Fibroblast of skin of right biceps (primary cell): ENCODE measurements at regions not wholly inside any gene's neighbourhood (a gene's known extent, or its start where the extent isn't known, plus 50 kb on each side); places are given as distances from the start of the nearest gene placed in this dataset.
"Not testable (repeated sequence)": the region's sequence is repeated elsewhere in the genome, so short reads cannot be mapped to it uniquely, and the experiment has no call there.

ENCODE experiments used
- DNase-seq: peaks from one replicate; pipeline ENCODE4 v3.0.0-alpha.2; 2013

- no peak for DNase-seq
These were observed 55.4 kb downstream of the TMEM121 start for GRCh38 chr14:105581551-105582341.

DNA sequence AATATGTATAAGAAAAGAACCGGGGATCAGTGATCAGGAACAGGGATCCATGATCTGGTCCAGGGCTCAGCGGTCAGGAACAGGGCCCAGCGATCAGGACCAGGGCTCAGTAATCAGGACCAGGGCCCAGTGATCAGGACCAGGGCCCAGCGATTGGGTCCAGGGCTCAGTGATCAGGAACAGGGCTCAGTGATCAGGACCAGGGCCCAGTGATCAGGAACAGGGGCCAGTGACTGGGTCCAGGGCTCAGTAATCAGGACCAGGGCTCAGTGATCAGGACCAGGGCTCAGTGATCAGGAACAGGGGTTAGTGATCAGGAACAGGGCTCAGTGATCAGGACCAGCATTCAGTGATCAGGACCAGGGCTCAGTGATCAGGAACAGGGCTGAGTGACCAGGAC, 56.3 kb downstream of the TMEM121 start:
- no peak for DNase-seq

DNA sequence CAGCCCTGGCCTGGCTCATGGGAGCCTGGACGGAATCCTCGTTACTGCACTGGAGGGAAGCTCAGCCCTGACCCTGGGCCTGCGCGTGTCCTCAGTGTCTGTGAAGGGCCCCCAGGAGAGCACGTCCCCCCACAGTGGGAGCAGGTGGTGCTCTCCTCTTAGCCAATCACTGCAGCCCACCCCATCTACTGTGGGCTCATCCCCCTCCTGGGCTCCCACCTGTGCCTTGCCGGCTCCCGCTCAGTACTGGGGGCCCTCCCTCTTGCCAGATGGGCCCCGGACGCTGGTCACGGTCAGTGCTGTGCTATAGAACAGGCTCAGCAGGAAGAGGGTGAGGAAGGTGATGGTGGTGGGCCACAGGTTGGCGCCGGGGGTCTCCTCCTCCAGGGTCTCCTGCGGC, 57.5 kb downstream of the TMEM121 start:
- DNase-seq = not testable (repeated sequence)

GRCh38 chr14:105585290-105585689, 58.9 kb downstream of the TMEM121 start:
- not testable (repeated sequence) for DNase-seq

- not testable (repeated sequence) for DNase-seq
These were observed 59.3 kb downstream of the TMEM121 start for GRCh38 chr14:105585722-105586121.

GRCh38 chr14:105586144-105586872, 59.9 kb downstream of the TMEM121 start:
- not testable (repeated sequence) for DNase-seq

- DNase-seq = not testable (repeated sequence)
These were observed 60.7 kb downstream of the TMEM121 start for GRCh38 chr14:105587034-105587433.

DNA sequence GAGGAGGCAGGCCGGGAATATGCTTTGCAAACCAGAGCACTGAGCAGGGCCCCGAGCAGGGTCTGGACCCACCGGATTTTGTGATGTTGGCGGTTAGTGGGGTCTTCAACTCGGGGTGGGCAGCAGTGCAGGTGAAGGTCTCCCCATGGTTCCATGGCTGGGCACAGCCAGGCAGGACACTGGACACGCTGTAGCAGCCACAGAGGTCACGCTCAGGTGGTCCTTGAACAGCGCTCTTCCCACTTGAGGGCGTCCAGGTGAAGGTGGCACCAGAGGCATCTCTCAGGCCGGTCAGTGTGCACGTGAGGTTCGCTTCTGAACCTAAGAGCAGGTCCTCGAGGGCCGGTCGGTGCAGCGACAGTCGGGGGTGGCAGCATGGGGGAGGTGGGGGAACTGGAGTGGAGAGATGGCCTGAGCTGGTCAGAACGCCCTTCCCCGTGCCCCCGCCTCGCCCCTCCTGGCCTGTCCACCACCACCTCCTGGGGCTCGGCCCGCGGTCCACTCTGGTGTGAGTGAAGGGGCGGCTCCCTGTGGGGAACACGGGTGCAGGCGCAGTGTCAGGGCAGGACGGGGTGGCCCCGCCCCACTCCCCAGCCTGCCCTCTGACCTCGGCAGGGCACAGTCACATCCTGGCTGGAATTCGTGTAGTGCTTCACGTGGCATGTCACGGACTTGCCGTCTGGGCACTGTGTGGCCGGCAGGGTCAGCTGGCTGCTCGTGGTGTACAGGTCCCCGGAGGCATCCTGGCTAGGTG, 61.3 kb downstream of the TMEM121 start:
- DNase-seq = not testable (repeated sequence)

DNA sequence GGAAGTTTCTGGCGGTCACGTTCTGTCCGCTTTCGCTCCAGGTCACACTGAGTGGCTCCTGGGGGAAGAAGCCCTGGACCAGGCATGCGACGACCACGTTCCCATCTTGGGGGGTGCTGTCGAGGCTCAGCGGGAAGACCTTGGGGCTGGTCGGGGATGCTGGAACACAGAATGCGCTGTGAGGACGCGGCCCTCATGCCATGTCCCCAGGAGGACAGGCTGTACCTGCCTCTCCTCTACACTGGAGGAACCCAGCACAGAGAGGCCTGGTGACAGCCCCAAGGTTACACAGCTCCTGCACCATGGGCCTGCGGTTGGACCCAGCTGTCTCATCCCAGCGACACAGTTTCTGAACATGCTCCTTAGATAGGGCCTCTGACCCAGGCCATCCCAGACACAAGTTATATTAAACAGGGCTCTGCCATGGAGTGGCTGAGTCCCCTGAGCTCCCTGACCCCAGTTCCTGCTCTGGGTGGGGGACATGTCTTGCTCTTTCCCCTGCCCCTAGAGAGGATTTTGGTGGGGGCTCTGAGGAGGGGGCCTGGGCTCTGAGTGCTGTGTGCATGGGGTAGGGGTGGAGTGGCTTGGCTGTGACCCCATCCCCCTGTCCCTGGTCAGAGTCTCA, 62.0 kb downstream of the TMEM121 start:
- no peak for DNase-seq

DNA sequence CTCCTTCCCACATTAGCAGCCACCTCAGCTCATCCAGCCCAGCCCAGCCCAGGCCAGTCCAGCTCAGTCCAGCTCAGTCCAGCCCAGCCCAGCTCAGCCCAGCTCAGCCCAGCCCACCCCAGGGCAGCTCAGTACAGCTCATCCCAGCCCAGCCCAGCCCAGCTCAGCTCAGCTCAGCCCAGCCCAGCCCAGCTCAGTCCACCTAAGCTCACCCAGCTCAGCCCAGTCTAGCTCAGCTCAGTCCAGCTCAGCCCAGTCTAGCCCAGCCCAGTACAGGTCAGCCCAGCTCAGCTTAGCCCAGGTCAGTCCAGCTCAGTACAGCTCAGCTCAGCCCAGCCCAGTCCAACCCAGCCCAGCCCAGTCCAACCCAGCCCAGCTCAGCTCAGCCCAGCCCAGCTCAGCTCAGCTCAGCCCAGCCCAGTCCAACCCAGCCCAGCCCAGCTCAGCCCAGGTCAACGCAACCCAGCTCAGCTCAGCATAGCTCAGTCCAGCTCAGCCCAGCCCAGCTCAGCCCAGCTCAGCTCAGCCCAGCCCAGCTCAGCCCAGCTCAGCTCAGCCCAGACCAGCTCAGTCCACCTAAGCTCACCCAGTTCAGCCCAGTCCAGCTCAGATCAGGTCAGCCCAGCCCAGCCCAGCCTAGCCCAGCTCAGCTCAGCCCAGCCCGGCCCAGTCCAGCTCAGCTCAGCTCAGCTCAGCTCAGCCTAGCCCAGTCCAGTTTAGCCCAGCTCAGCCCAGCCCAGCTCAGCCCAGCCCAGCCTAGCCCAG, 63.0 kb downstream of the TMEM121 start:
- no peak for DNase-seq

- not testable (repeated sequence) for DNase-seq
These were observed 63.5 kb downstream of the TMEM121 start for GRCh38 chr14:105589926-105590185.

DNA sequence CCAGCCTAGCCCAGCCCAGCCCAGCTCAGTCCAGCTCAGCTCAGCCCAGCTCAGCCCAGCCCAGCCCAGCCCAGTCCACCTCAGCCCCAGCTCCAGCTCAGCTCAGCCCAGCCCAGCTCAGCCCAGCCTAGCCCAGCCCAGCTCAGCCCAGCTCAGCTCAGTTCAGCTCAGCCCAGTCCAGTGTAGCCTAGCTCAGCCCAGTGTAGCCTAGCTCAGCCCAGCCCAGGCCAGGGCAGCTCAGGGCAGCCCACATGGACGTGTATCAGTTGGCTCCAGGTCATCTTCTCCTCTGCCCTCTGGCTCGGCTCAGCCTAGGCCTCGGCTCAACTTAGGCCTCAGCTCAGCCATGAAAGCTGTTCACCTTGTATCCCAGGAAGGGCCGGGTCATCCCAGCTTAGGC, 64.7 kb downstream of the TMEM121 start:
- DNase-seq = no peak

DNA sequence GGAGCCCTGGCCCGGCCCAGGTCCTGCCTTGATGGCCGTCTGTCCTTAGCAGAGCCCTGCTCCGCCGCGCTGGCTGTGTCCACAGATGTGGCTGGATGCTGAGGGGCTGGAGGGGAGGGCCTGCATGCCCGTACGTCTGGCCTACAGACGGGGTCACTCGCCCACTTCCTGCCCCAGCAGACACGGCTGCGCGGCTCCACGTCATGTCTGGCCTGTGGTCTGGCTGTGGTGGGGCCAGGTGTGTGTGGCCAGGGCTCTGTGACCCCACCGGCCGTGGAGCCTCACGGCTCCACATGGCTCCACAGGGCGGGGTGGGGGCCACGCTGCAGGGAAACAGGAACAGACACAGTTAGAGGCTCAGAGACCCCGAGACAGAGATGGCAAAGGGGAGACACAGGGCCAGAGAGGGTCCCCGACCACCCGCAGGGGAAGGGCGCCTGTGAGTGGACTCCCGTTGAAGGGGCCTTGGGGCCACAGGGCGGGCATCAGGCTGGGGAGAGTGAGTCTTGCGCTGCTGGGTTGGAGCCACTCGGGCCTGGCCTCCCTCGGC, 65.5 kb downstream of the TMEM121 start:
- not testable (repeated sequence) for DNase-seq

DNA sequence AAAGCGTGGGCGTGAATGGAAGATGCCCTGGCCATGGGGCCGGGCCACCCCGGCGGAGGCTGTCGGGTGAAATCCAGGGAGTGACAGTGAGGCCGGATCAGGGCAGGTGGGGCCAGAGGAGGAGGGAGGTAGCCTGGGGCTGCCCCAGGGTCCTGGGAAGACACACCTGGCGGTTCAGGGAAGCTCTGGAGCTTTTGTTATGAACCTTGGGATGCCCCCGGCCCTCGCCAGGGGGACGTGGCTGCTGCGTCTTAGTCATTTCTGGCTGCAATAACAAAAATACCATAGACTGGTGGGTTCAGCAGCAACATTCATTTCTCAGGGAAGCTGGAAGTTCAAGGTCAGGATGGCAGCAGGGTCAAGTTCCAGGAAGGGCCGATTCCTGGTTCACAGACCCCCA, 66.3 kb downstream of the TMEM121 start:
- not testable (repeated sequence) for DNase-seq

GRCh38 chr14:105595346-105595745, 69.0 kb downstream of the TMEM121 start:
- not testable (repeated sequence) for DNase-seq

GRCh38 chr14:105596374-105596773, 70.0 kb downstream of the TMEM121 start:
- DNase-seq = not testable (repeated sequence)

- not testable (repeated sequence) for DNase-seq
These were observed 71.8 kb downstream of the TMEM121 start for GRCh38 chr14:105598040-105598763.

DNA sequence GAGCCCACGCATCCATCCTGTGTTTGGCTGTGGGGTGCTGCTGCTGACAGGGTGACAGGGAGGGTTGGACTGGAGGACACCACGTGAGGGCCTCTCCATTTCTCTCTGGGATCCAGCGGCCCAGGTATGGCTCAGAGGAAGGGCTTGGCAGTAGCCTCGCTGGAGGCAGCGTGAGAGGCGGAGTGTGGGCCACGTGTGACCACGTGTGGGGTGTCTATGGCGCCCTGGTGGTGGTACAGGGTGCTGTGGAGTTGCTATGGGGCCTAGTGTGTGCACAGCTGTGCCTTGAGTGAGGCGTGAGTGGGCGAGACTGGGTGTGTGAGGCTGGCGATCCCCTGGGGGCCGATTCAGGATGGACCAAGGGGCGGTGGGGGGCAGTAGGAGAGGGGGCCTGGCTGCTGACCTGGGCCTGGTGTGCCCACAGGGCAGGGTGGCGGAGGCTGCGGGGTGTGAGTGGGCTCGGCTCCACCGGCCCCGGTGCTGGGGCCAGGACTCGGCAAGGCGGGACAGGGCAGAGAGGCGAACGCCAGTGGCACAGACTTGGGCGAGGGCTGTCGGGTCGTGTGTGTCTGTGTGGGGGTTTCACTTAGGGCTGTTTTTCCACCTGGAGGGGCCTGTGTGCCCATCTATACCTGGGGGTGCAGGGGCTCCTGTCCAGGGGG, 72.7 kb downstream of the TMEM121 start:
- DNase-seq = not testable (repeated sequence)

- DNase-seq = not testable (repeated sequence)
These were observed 74.0 kb downstream of the TMEM121 start for GRCh38 chr14:105600195-105600938.

DNA sequence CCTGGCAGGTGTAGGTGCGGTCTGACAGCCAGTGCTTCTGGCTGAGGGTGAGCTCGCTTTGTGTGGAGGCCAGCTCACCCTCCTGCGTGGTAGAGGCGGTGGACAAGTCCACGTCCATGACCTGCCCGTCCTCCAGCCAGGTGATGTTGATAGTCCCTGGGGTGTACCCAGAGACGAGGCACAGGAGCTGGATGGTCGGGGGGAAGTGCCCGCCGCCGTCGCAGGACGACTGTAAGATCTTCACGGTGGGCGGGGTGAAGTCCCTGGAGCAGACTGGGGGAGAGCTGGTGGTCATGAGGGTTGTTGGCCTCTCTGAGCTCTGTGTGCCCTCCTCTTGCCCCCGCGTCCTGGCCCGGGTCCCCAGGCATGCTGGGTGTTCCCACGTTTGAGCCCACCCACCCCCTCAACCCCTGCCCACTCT, 74.6 kb downstream of the TMEM121 start:
- no peak for DNase-seq
